Upper lobe of left lung (tissue), 4 donors: ENCODE measurements at regions not wholly inside any gene's neighbourhood (a gene's known extent, or its start where the extent isn't known, plus 50 kb on each side); places are given as distances from the start of the nearest gene placed in this dataset.

Experiments
- CTCF ChIP-seq, 6 experiments: fragments of 450-650 bp in 4 of 6; fragments of 200-600 bp in 2 of 6; sonication (generic) in 2 of 6; IDR thresholded peaks; one replicate each; pipeline ENCODE4 v1.5.1; 2016 to 2019; ENCODE audit warnings: antibody characterized with exemption in 6 of 6
- EP300 ChIP-seq, 4 donors: sonication (generic); formaldehyde crosslinking; IDR thresholded peaks; one replicate each; pipeline ENCODE4 v1.5.1; 2017; ENCODE audit warnings: antibody characterized with exemption in 4 of 4, control low read depth in 2 of 4
- POLR2A ChIP-seq, 4 donors: fragments of 450-650 bp; IDR thresholded peaks; one replicate each; pipeline ENCODE4 v1.5.1; 2016 to 2017; ENCODE audit warnings: antibody characterized with exemption in 4 of 4, mild to moderate bottlenecking in 2 of 4
- POLR2AphosphoS5 ChIP-seq, 2 donors: sonication (generic); formaldehyde crosslinking; IDR thresholded peaks; one replicate each; pipeline ENCODE4 v1.5.1; 2017; ENCODE audit warnings: antibody characterized with exemption in 2 of 2

DNA sequence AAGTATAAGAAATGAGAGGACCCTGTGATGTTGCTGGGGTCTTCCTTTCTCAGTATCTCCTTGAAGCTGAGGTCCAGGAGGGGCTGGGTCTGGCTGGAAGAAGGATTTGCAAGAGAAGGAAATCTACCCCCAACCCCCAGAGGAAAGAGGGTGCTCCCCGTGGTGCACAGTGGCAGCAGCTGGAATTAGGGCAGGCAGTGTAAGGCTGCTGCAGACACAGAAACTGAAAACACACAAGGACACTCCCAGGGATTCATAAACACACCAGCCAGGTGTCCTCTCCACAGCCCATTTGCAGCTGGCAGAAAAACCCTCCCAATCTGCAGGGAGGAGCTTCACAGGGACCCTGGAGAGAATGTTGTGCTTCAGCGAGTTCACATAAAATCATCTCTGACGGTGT is 297.2 kb downstream of the CDH26 start:
- TF ChIP-seq CTCF (IDR thresholded peaks at IDR 0.05) (no peak), EP300 (IDR thresholded peaks at IDR 0.05) (no peak), POLR2A (IDR thresholded peaks at IDR 0.05) (no peak), POLR2AphosphoS5 (IDR thresholded peaks at IDR 0.05) (no peak)
